HepG2 (cell line): ENCODE measurements at regions not wholly inside any gene's neighbourhood (a gene's known extent, or its start where the extent isn't known, plus 50 kb on each side); places are given as distances from the start of the nearest gene placed in this dataset.

Experiments
- ATAC-seq: fragments of 200-7000 bp; cut with Tn5 transposase; 3 replicates; pipeline ENCODE4 v1.9.1; 2020; ENCODE audit warnings: mild to moderate bottlenecking, moderate library complexity
- BruUV-seq: library from RNA; stranded (reverse); fragments of 400-500 nt; replicated peaks from 2 replicates; lab custom pipeline; 2021; lab: Mats Ljungman, UMichigan
- CTCF ChIA-PET: fragments of 300-600 bp; formaldehyde crosslinking; extraction: SDS; loops from one replicate; lab custom pipeline; 2021; ENCODE audit warnings: low total read pairs, inconsistent platforms, low intra/inter-chr PET ratio; lab: Yijun Ruan, JAX
- POLR2A ChIA-PET: fragments of 350-600 bp; sonication (Branson Sonifier 250); formaldehyde crosslinking; loops from one replicate; lab custom pipeline; 2020; ENCODE audit warnings: antibody characterized with exemption, inconsistent platforms; lab: Yijun Ruan, JAX
- DNase-seq: peaks from one replicate; pipeline ENCODE4 v3.0.0-alpha.2; 2015; ENCODE audit warnings: low spot score
- FAIRE-seq: peaks from 3 replicates; lab custom pipeline; 2011; peaks lifted over from hg19 to GRCh38; lab: Jason Lieb, UNC
- H2AFZ ChIP-seq: one replicate; pipeline ENCODE4 v1.6.1; 2011; ENCODE audit warnings: low read length, inconsistent platforms
- H3K27ac ChIP-seq: fragments of 300-600 bp; 3 replicates; pipeline ENCODE4 v1.8.0; 2011; ENCODE audit warnings: mixed run types, mild to moderate bottlenecking, mixed read lengths, low read length, inconsistent platforms; ENCODE audit not compliant: insufficient read depth; ENCODE audit errors: extremely low read length
- H3K27me3 ChIP-seq, 2 experiments: fragments of 200-600 bp in 1 of 2; 2 replicates in 1 of 2; 3 replicates in 1 of 2; pipeline versions ENCODE4 v1.6.0 to v1.8.0; 2011; ENCODE audit warnings: low read length in 2 of 2, mild to moderate bottlenecking in 2 of 2, moderate library complexity in 2 of 2, inconsistent platforms in 1 of 2; ENCODE audit not compliant: insufficient read depth in 2 of 2, control insufficient read depth in 1 of 2
- H3K36me3 ChIP-seq, 2 experiments: fragments of 200-600 bp in 1 of 2; replicated peaks in 1 of 2; 2 replicates in 1 of 2; 3 replicates in 1 of 2; pipeline versions ENCODE4 v1.5.1 to v1.8.0; 2011; ENCODE audit warnings: low read length in 2 of 2, inconsistent platforms in 1 of 2; ENCODE audit not compliant: insufficient read depth in 2 of 2, control insufficient read depth in 1 of 2
- H3K4me1 ChIP-seq: 2 replicates; pipeline ENCODE4 v1.5.1; 2012; ENCODE audit warnings: low read length, inconsistent platforms; ENCODE audit not compliant: insufficient read depth
- H3K4me2 ChIP-seq: 2 replicates; pipeline ENCODE4 v1.6.0; 2011; ENCODE audit warnings: low read depth, low read length, inconsistent platforms
- H3K4me3 ChIP-seq, 3 experiments: fragments of 200-600 bp in 1 of 3; sonication (generic), shearing (Covaris generic) in 1 of 3; replicated peaks in 1 of 3; 2 replicates each; pipeline ENCODE4 v1.5.1; 2011 to 2016; ENCODE audit warnings: low read length in 3 of 3, inconsistent platforms in 2 of 3, low read depth in 2 of 3, mild to moderate bottlenecking in 2 of 3, control low read depth in 1 of 3, mixed read lengths in 1 of 3; ENCODE audit not compliant: insufficient read depth in 1 of 3
- H3K79me2 ChIP-seq: one replicate; pipeline ENCODE4 v1.6.1; 2011; ENCODE audit warnings: low read length, inconsistent platforms; ENCODE audit not compliant: insufficient read depth
- H3K9ac ChIP-seq: 2 replicates; pipeline ENCODE4 v1.6.0; 2011; ENCODE audit warnings: mild to moderate bottlenecking, low read depth, low read length, inconsistent platforms; ENCODE audit not compliant: insufficient read depth
- H3K9me3 ChIP-seq: 2 replicates; pipeline ENCODE4 v1.5.1; 2012; ENCODE audit warnings: mild to moderate bottlenecking, low read length
- H4K20me1 ChIP-seq: 2 replicates; pipeline ENCODE4 v1.6.0; 2011; ENCODE audit warnings: inconsistent platforms, mild to moderate bottlenecking, low read length, moderate library complexity; ENCODE audit not compliant: insufficient read depth
- ELF1 ChIP-seq: sonication (generic); formaldehyde crosslinking; IDR thresholded peaks from 2 replicates; pipeline ENCODE4 v1.4.0; 2020; ENCODE audit warnings: missing genetic modification reagents
- ETV6 ChIP-seq: sonication (generic); formaldehyde crosslinking; conservative IDR thresholded peaks from 2 replicates; pipeline ENCODE4 v1.4.0; 2020; ENCODE audit warnings: missing genetic modification reagents
- PRPF4 ChIP-seq: fragments of 200-400 bp; formaldehyde crosslinking; IDR thresholded peaks from 2 replicates; pipeline ENCODE4 v1.6.1; 2016; ENCODE audit warnings: low read length, low read depth; ENCODE audit not compliant: poor library complexity, severe bottlenecking
- RAD21 ChIP-seq: fragments of 450-650 bp; formaldehyde crosslinking; IDR thresholded peaks from 2 replicates; pipeline ENCODE4 v1.5.0; 2020; ENCODE audit warnings: mild to moderate bottlenecking
- TGIF2 ChIP-seq: IDR thresholded peaks from 2 replicates; pipeline ENCODE4 v1.6.1; 2016; ENCODE audit warnings: control low read depth, missing compliant biosample characterization
- YEATS4 ChIP-seq: sonication (generic); formaldehyde crosslinking; IDR thresholded peaks from 2 replicates; pipeline ENCODE4 v1.4.0; 2020; ENCODE audit warnings: missing genetic modification reagents, borderline replicate concordance
- ZBTB20 ChIP-seq: sonication (generic); formaldehyde crosslinking; IDR thresholded peaks from 2 replicates; pipeline ENCODE4 v1.8.1; 2023; ENCODE audit warnings: missing genetic modification reagents, low read depth, mild to moderate bottlenecking, borderline replicate concordance
- ZNF354B ChIP-seq: sonication (generic); formaldehyde crosslinking; IDR thresholded peaks from 2 replicates; pipeline ENCODE4 v1.8.0; 2022; ENCODE audit warnings: mild to moderate bottlenecking, missing genetic modification reagents
- ZNF430 ChIP-seq: sonication (generic); formaldehyde crosslinking; IDR thresholded peaks from 2 replicates; pipeline ENCODE4 v1.9.0; 2021; ENCODE audit warnings: mild to moderate bottlenecking, missing genetic modification reagents
- ZNF431 ChIP-seq: sonication (generic); formaldehyde crosslinking; IDR thresholded peaks from 2 replicates; pipeline ENCODE4 v1.9.0; 2022; ENCODE audit warnings: missing genetic modification reagents, low read depth, mild to moderate bottlenecking, borderline replicate concordance
- ZNF564 ChIP-seq: sonication (generic); formaldehyde crosslinking; IDR thresholded peaks from 2 replicates; pipeline ENCODE4 v1.8.1; 2023; ENCODE audit warnings: mild to moderate bottlenecking, missing genetic modification reagents
- whole genome bisulfite sequencing: methylation state at CpG from one replicate; pipeline ENCODE4 v1.1.6; 2017; ENCODE audit warnings: low lambda C conversion rate; 5-methylcytosine and 5-hydroxymethylcytosine counted together
- in situ Hi-C: cut with HindIII; loops from 2 replicates; pipeline ENCODE4 v1.10.0; 2017; ENCODE audit warnings: low pct_unique_long_range_greater_than_20kb; ENCODE audit not compliant: extremely low pct_ligation_motif_present
- intact Hi-C: fragments of 100-400 bp; cut with micrococcal nuclease; formaldehyde crosslinking; loops from one replicate; pipeline ENCODE4 v1.10.0; 2022; ENCODE audit not compliant: unreplicated experiment
- TF ChIP-seq, protein P1 (sequence below): sonication (generic); formaldehyde crosslinking; IDR thresholded peaks from 2 replicates; pipeline ENCODE4 v1.9.0; 2021; ENCODE audit warnings: mild to moderate bottlenecking, missing genetic modification reagents
- TF ChIP-seq, protein P2 (sequence below): sonication (generic); formaldehyde crosslinking; IDR thresholded peaks from 2 replicates; pipeline ENCODE4 v1.5.0; 2020; ENCODE audit warnings: mild to moderate bottlenecking, missing genetic modification reagents, moderate library complexity

DNA sequence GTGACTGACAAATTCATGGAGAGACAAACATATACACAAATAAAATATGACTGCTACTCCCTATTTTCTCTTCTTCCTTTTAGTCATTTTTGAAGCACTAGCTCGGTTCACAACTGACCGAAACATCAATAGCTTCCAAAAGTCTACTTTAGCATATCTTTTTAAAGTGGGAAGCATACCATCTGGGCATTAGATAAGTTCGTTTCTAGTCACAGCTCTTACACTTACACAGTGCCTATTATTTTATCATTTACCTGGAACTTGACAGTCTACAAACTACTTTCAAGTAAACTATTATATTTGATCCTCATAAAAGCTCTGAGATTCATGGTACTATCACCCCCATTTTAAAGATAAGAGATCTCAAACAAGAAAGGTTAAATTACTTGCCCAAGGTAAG, 458.5 kb downstream of the LMO7 start:
- intact Hi-C loops, result no loop called here

More for the DNA sequence above, 458.5 kb downstream of the LMO7 start:
- Histone ChIP-seq H2AFZ (no peak overlapping the region), H3K36me3 (no peaks in the 10 kb centered on the region), H3K4me1 (no peaks in the 10 kb centered on the region), H3K9me3 (no peaks in the 10 kb centered on the region), H3K27me3 (no peaks in the 10 kb centered on the region), H3K4me2 (no peak overlapping the region), H4K20me1 (no peaks in the 10 kb centered on the region), H3K79me2 (no peaks in the 10 kb centered on the region), H3K27ac (no peak overlapping the region), H3K9ac (no peak overlapping the region), H3K4me3 (no peak overlapping the region)
- ChIA-PET POLR2A (no interaction called here), CTCF (no interaction called here)
- FAIRE-seq (no peak), ATAC-seq (no peak), DNase-seq (no peak)
- no TSS peak for BruUV-seq
- in situ Hi-C loops, result no loop called here
- 1% methylated on average over 3 of the region's 3 CpGs for WGBS
- TF ChIP-seq, protein P1, sequence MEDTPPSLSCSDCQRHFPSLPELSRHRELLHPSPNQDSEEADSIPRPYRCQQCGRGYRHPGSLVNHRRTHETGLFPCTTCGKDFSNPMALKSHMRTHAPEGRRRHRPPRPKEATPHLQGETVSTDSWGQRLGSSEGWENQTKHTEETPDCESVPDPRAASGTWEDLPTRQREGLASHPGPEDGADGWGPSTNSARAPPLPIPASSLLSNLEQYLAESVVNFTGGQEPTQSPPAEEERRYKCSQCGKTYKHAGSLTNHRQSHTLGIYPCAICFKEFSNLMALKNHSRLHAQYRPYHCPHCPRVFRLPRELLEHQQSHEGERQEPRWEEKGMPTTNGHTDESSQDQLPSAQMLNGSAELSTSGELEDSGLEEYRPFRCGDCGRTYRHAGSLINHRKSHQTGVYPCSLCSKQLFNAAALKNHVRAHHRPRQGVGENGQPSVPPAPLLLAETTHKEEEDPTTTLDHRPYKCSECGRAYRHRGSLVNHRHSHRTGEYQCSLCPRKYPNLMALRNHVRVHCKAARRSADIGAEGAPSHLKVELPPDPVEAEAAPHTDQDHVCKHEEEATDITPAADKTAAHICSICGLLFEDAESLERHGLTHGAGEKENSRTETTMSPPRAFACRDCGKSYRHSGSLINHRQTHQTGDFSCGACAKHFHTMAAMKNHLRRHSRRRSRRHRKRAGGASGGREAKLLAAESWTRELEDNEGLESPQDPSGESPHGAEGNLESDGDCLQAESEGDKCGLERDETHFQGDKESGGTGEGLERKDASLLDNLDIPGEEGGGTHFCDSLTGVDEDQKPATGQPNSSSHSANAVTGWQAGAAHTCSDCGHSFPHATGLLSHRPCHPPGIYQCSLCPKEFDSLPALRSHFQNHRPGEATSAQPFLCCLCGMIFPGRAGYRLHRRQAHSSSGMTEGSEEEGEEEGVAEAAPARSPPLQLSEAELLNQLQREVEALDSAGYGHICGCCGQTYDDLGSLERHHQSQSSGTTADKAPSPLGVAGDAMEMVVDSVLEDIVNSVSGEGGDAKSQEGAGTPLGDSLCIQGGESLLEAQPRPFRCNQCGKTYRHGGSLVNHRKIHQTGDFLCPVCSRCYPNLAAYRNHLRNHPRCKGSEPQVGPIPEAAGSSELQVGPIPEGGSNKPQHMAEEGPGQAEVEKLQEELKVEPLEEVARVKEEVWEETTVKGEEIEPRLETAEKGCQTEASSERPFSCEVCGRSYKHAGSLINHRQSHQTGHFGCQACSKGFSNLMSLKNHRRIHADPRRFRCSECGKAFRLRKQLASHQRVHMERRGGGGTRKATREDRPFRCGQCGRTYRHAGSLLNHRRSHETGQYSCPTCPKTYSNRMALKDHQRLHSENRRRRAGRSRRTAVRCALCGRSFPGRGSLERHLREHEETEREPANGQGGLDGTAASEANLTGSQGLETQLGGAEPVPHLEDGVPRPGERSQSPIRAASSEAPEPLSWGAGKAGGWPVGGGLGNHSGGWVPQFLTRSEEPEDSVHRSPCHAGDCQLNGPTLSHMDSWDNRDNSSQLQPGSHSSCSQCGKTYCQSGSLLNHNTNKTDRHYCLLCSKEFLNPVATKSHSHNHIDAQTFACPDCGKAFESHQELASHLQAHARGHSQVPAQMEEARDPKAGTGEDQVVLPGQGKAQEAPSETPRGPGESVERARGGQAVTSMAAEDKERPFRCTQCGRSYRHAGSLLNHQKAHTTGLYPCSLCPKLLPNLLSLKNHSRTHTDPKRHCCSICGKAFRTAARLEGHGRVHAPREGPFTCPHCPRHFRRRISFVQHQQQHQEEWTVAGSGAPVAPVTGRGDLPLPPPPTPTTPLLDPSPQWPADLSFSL (CRISPR knock-in tag), result no peak
- TF ChIP-seq ZBTB20 (no peak), ZNF431 (CRISPR knock-in tag) (no peak), ZNF564 (CRISPR knock-in tag) (no peak), ELF1 (CRISPR knock-in tag) (no peak), RAD21 (CRISPR knock-in tag) (no peak), PRPF4 (no peak), ETV6 (CRISPR knock-in tag) (no peak), TGIF2 (CRISPR knock-in tag) (no peak), ZNF354B (CRISPR knock-in tag) (no peak), YEATS4 (CRISPR knock-in tag) (no peak), ZNF430 (CRISPR knock-in tag) (no peak)
- TF ChIP-seq, protein P2, sequence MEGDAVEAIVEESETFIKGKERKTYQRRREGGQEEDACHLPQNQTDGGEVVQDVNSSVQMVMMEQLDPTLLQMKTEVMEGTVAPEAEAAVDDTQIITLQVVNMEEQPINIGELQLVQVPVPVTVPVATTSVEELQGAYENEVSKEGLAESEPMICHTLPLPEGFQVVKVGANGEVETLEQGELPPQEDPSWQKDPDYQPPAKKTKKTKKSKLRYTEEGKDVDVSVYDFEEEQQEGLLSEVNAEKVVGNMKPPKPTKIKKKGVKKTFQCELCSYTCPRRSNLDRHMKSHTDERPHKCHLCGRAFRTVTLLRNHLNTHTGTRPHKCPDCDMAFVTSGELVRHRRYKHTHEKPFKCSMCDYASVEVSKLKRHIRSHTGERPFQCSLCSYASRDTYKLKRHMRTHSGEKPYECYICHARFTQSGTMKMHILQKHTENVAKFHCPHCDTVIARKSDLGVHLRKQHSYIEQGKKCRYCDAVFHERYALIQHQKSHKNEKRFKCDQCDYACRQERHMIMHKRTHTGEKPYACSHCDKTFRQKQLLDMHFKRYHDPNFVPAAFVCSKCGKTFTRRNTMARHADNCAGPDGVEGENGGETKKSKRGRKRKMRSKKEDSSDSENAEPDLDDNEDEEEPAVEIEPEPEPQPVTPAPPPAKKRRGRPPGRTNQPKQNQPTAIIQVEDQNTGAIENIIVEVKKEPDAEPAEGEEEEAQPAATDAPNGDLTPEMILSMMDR (CRISPR knock-in tag), result no peak
